OCI-LY3 (cell line): ENCODE measurements at regions not wholly inside any gene's neighbourhood (a gene's known extent, or its start where the extent isn't known, plus 50 kb on each side); places are given as distances from the start of the nearest gene placed in this dataset.
"Not testable (repeated sequence)": the region's sequence is repeated elsewhere in the genome, so short reads cannot be mapped to it uniquely, and the experiment has no call there.

Experiments used
- H2AFZ ChIP-seq: fragments of 200-600, 300-600 bp; shearing (Covaris generic); 2 replicates; pipeline ENCODE4 v1.6.0; 2014; ENCODE audit warnings: antibody characterized with exemption, low read depth, low read length
- H3K27ac ChIP-seq: fragments of 200-600, 300-600 bp; sonication (generic); 2 replicates; pipeline ENCODE4 v1.5.1; 2014; ENCODE audit warnings: mild to moderate bottlenecking, low read length, moderate library complexity, mixed read lengths
- H3K27me3 ChIP-seq: fragments of 200-600, 300-600 bp; sonication (generic); 2 replicates; pipeline ENCODE4 v1.6.1; 2014; ENCODE audit warnings: low read depth, low read length, mixed read lengths
- H3K36me3 ChIP-seq: fragments of 200-600, 300-600 bp; sonication (generic); replicated peaks from 2 replicates; pipeline ENCODE3; 2014; ENCODE audit warnings: low read depth, low read length, mixed read lengths
- H3K4me1 ChIP-seq: fragments of 300-600, 200-600 bp; sonication (generic); 2 replicates; pipeline ENCODE4 v1.6.1; 2014; ENCODE audit warnings: low read length, mixed read lengths
- H3K4me2 ChIP-seq: fragments of 200-600, 300-600 bp; sonication (generic); 2 replicates; pipeline ENCODE4 v1.6.1; 2014; ENCODE audit warnings: low read length, mixed read lengths
- H3K4me3 ChIP-seq: fragments of 300-600, 200-600 bp; sonication (generic); 2 replicates; pipeline ENCODE4 v1.5.1; 2014; ENCODE audit warnings: antibody characterized with exemption, mild to moderate bottlenecking, low read length, moderate library complexity
- H3K79me2 ChIP-seq: fragments of 300-600, 200-600 bp; shearing (Covaris generic); 2 replicates; pipeline ENCODE4 v1.6.1; 2014; ENCODE audit warnings: mild to moderate bottlenecking, low read length, mixed read lengths
- H3K9ac ChIP-seq: fragments of 300-600, 200-600 bp; shearing (Covaris generic); 2 replicates; pipeline ENCODE4 v1.6.0; 2014; ENCODE audit warnings: mild to moderate bottlenecking, low read length, moderate library complexity
- H3K9me3 ChIP-seq: fragments of 200-600, 300-600 bp; shearing (Covaris generic); 2 replicates; pipeline ENCODE4 v1.6.1; 2014; ENCODE audit warnings: low read length, mixed read lengths; ENCODE audit not compliant: insufficient read depth
- H4K20me1 ChIP-seq: fragments of 200-600, 300-600 bp; sonication (generic); 2 replicates; pipeline ENCODE4 v1.6.1; 2016; ENCODE audit warnings: low read length, mixed read lengths; ENCODE audit not compliant: insufficient read depth
- CTCF ChIP-seq: fragments of 200-600, 300-600 bp; sonication (generic); IDR thresholded peaks from 2 replicates; pipeline ENCODE4 v1.5.1; 2014; ENCODE audit warnings: antibody characterized with exemption, low read length, low read depth
- EZH2phosphoT487 ChIP-seq: fragments of 200-600 bp; shearing (Covaris generic); IDR thresholded peaks from 2 replicates; pipeline ENCODE4 v1.6.1; 2018; ENCODE audit warnings: antibody characterized with exemption, mixed run types, low read depth

GRCh38 chr4:49217492-49217891 is 231.4 kb downstream of the CWH43 start:
- no peak overlapping the region for H3K27ac ChIP-seq
- H3K9ac ChIP-seq: no peak overlapping the region
- TF ChIP-seq EZH2phosphoT487 (no peak), CTCF (no peak)
- H3K79me2 ChIP-seq: no peaks in the 10 kb centered on the region
- no peaks in the 10 kb centered on the region for H3K27me3 ChIP-seq
- H3K4me3 ChIP-seq: no peak overlapping the region
- H2AFZ ChIP-seq: no peak overlapping the region
- H4K20me1 ChIP-seq: no peaks in the 10 kb centered on the region
- no peaks in the 10 kb centered on the region for H3K36me3 ChIP-seq
- no peaks in the 10 kb centered on the region for H3K4me1 ChIP-seq
- H3K9me3 ChIP-seq: no peaks in the 10 kb centered on the region
- no peak overlapping the region for H3K4me2 ChIP-seq

- H3K4me1 ChIP-seq, H4K20me1 ChIP-seq, H3K79me2 ChIP-seq, H3K36me3 ChIP-seq, H2AFZ ChIP-seq, H3K27me3 ChIP-seq, H3K9ac ChIP-seq, H3K9me3 ChIP-seq, H3K27ac ChIP-seq, H3K4me2 ChIP-seq, H3K4me3 ChIP-seq: not testable (repeated sequence)
Measured at GRCh38 chr4:49218094-49218493, 232.0 kb downstream of the CWH43 start.

- not testable (repeated sequence) for H4K20me1 ChIP-seq, H3K27ac ChIP-seq, H3K4me3 ChIP-seq, H3K4me1 ChIP-seq, H3K36me3 ChIP-seq, H3K9ac ChIP-seq, H3K79me2 ChIP-seq, H3K27me3 ChIP-seq, H2AFZ ChIP-seq, H3K4me2 ChIP-seq, H3K9me3 ChIP-seq
Measured at GRCh38 chr4:49218931-49219330, 232.9 kb downstream of the CWH43 start.

GRCh38 chr4:49219489-49220225 is 233.6 kb downstream of the CWH43 start:
- not testable (repeated sequence) for H3K4me2 ChIP-seq, H3K4me3 ChIP-seq, H3K9me3 ChIP-seq, H3K36me3 ChIP-seq, H3K9ac ChIP-seq, H3K4me1 ChIP-seq, H3K79me2 ChIP-seq, H2AFZ ChIP-seq, H4K20me1 ChIP-seq, H3K27me3 ChIP-seq, H3K27ac ChIP-seq

GRCh38 chr4:49221209-49221608 is 235.1 kb downstream of the CWH43 start:
- H3K9me3 ChIP-seq: no peaks in the 10 kb centered on the region

GRCh38 chr4:49222810-49223209 is 236.7 kb downstream of the CWH43 start:
- not testable (repeated sequence) for H2AFZ ChIP-seq, H3K9me3 ChIP-seq, H3K4me3 ChIP-seq, H3K27me3 ChIP-seq, H3K9ac ChIP-seq, H3K36me3 ChIP-seq, H3K79me2 ChIP-seq, H4K20me1 ChIP-seq, H3K4me2 ChIP-seq, H3K4me1 ChIP-seq, H3K27ac ChIP-seq

More at GRCh38 chr4:49221209-49221608, 235.1 kb downstream of the CWH43 start:
- Histone ChIP-seq H3K4me3 (no peak overlapping the region), H3K9ac (no peak overlapping the region), H2AFZ (no peak overlapping the region), H3K27me3 (no peaks in the 10 kb centered on the region), H3K4me1 (no peaks in the 10 kb centered on the region), H3K27ac (no peak overlapping the region), H3K4me2 (no peak overlapping the region), H4K20me1 (no peaks in the 10 kb centered on the region), H3K79me2 (no peaks in the 10 kb centered on the region), H3K36me3 (no peaks in the 10 kb centered on the region)
- TF ChIP-seq EZH2phosphoT487: no peak
- TF ChIP-seq CTCF: no peak

GRCh38 chr4:49226216-49226866 is 240.3 kb downstream of the CWH43 start:
- H3K9ac ChIP-seq, H3K36me3 ChIP-seq, H3K79me2 ChIP-seq, H2AFZ ChIP-seq, H3K9me3 ChIP-seq, H3K4me3 ChIP-seq, H3K4me2 ChIP-seq, H3K4me1 ChIP-seq, H4K20me1 ChIP-seq, H3K27me3 ChIP-seq, H3K27ac ChIP-seq: not testable (repeated sequence)

GRCh38 chr4:49227941-49228340 is 241.9 kb downstream of the CWH43 start:
- H3K4me2 ChIP-seq, H3K36me3 ChIP-seq, H3K9me3 ChIP-seq, H3K4me1 ChIP-seq, H4K20me1 ChIP-seq, H3K79me2 ChIP-seq, H2AFZ ChIP-seq, H3K27me3 ChIP-seq, H3K9ac ChIP-seq, H3K4me3 ChIP-seq, H3K27ac ChIP-seq: not testable (repeated sequence)
